Activated CD8-positive, alpha-beta memory T cell treated with anti-CD3 and anti-CD28 coated beads, Interleukin-2, amount 10 ng/mL, durations not matched to agents 7 days and 5 days (primary cell): ENCODE measurements at regions not wholly inside any gene's neighbourhood (a gene's known extent, or its start where the extent isn't known, plus 50 kb on each side); places are given as distances from the start of the nearest gene placed in this dataset.
"Not testable (repeated sequence)": the region's sequence is repeated elsewhere in the genome, so short reads cannot be mapped to it uniquely, and the experiment has no call there.

Experiments
- ATAC-seq: fragments of 150-1000 bp; cut with Tn5 transposase; one replicate; pipeline ENCODE4 v1.10.0; 2021; ENCODE audit warnings: moderate library complexity
- CTCF ChIA-PET: fragments of 350-600 bp; sonication (Branson Sonifier 250); formaldehyde crosslinking; loops from one replicate; lab custom pipeline; 2021; ENCODE audit warnings: antibody characterized with exemption; lab: Charles Lee
- DNase-seq: peaks from one replicate; pipeline ENCODE4 v3.0.0-alpha.2; 2020
- H3K27ac Mint-ChIP-seq: one replicate; pipeline ENCODE4 v1.8.0; 2021; ENCODE audit warnings: mild to moderate bottlenecking, mixed read lengths
- H3K27me3 Mint-ChIP-seq: one replicate; pipeline ENCODE4 v1.8.0; 2021; ENCODE audit warnings: mixed read lengths
- H3K36me3 Mint-ChIP-seq: one replicate; pipeline ENCODE4 v1.8.0; 2021; ENCODE audit warnings: mild to moderate bottlenecking, mixed read lengths
- H3K4me1 Mint-ChIP-seq: one replicate; pipeline ENCODE4 v1.8.0; 2021; ENCODE audit warnings: mixed read lengths
- H3K4me3 Mint-ChIP-seq: one replicate; pipeline ENCODE4 v1.8.0; 2021; ENCODE audit warnings: mild to moderate bottlenecking, moderate library complexity, mixed read lengths
- H3K9me3 Mint-ChIP-seq: one replicate; pipeline ENCODE4 v1.8.0; 2022; ENCODE audit warnings: low read depth, mixed read lengths

- Mint-ChIP-seq H3K27ac (no peak overlapping the region), H3K36me3 (no peaks in the 10 kb centered on the region), H3K9me3 (peaks cover 9% of the 10 kb centered on the region), H3K4me3 (no peak overlapping the region), H3K27me3 (no peaks in the 10 kb centered on the region), H3K4me1 (no peaks in the 10 kb centered on the region)
- DNase-seq (no peak), ATAC-seq (no peak)
- CTCF ChIA-PET: no interaction called here
Observed at GRCh38 chr15:23750179-23750578, 63.1 kb upstream of the NDN start.

GRCh38 chr15:23750776-23751175 is 63.7 kb upstream of the NDN start:
- H3K4me1 Mint-ChIP-seq: no peaks in the 10 kb centered on the region
- H3K9me3 Mint-ChIP-seq: peaks cover 11% of the 10 kb centered on the region
- ATAC-seq (no peak), DNase-seq (no peak)
- H3K36me3 Mint-ChIP-seq: no peaks in the 10 kb centered on the region
- CTCF ChIA-PET: no interaction called here
- no peaks in the 10 kb centered on the region for H3K27me3 Mint-ChIP-seq
- H3K4me3 Mint-ChIP-seq: no peak overlapping the region
- H3K27ac Mint-ChIP-seq: no peak overlapping the region

GRCh38 chr15:23753248-23753647 is 66.1 kb upstream of the NDN start:
- no peaks in the 10 kb centered on the region for H3K36me3 Mint-ChIP-seq
- no peaks in the 10 kb centered on the region for H3K27me3 Mint-ChIP-seq
- DNase-seq (no peak), ATAC-seq (no peak)
- H3K4me1 Mint-ChIP-seq: no peaks in the 10 kb centered on the region
- no peak overlapping the region for H3K27ac Mint-ChIP-seq
- peaks cover 16% of the 10 kb centered on the region for H3K9me3 Mint-ChIP-seq
- CTCF ChIA-PET: no interaction called here
- H3K4me3 Mint-ChIP-seq: no peak overlapping the region

- Mint-ChIP-seq H3K27me3 (no peaks in the 10 kb centered on the region), H3K4me1 (no peaks in the 10 kb centered on the region), H3K36me3 (no peaks in the 10 kb centered on the region), H3K27ac (no peak overlapping the region), H3K9me3 (peaks cover 21% of the 10 kb centered on the region), H3K4me3 (no peak overlapping the region)
- ATAC-seq (no peak), DNase-seq (no peak)
- CTCF ChIA-PET: no interaction called here
Observed at GRCh38 chr15:23758891-23759290, 71.8 kb upstream of the NDN start.

- ATAC-seq: no peak
- Mint-ChIP-seq H3K36me3 (no peaks in the 10 kb centered on the region), H3K27ac (no peak overlapping the region), H3K4me3 (no peak overlapping the region), H3K4me1 (no peaks in the 10 kb centered on the region), H3K27me3 (no peaks in the 10 kb centered on the region), H3K9me3 (peaks cover 28% of the 10 kb centered on the region)
- no peak for DNase-seq
- CTCF ChIA-PET: no interaction called here
Observed at GRCh38 chr15:23760024-23760423, 72.9 kb upstream of the NDN start.

- H3K4me1 Mint-ChIP-seq: no peaks in the 10 kb centered on the region
- no peaks in the 10 kb centered on the region for H3K27me3 Mint-ChIP-seq
- H3K4me3 Mint-ChIP-seq: no peak overlapping the region
- H3K27ac Mint-ChIP-seq: no peak overlapping the region
- CTCF ChIA-PET: no interaction called here
- peaks cover 33% of the 10 kb centered on the region for H3K9me3 Mint-ChIP-seq
- no peaks in the 10 kb centered on the region for H3K36me3 Mint-ChIP-seq
- DNase-seq (no peak), ATAC-seq (no peak)
Observed at GRCh38 chr15:23761386-23761785, 74.3 kb upstream of the NDN start.

- CTCF ChIA-PET: no interaction called here
- DNase-seq (no peak), ATAC-seq (no peak)
- Mint-ChIP-seq H3K27ac (no peak overlapping the region), H3K4me3 (no peak overlapping the region), H3K27me3 (no peaks in the 10 kb centered on the region), H3K4me1 (no peaks in the 10 kb centered on the region), H3K9me3 (peaks cover 33% of the 10 kb centered on the region), H3K36me3 (no peaks in the 10 kb centered on the region)
Observed at GRCh38 chr15:23762026-23762425, 74.9 kb upstream of the NDN start.

GRCh38 chr15:23763021-23763420 is 75.9 kb upstream of the NDN start:
- H3K4me3 Mint-ChIP-seq: no peak overlapping the region
- H3K36me3 Mint-ChIP-seq: no peaks in the 10 kb centered on the region
- CTCF ChIA-PET: no interaction called here
- H3K4me1 Mint-ChIP-seq: no peaks in the 10 kb centered on the region
- no peaks in the 10 kb centered on the region for H3K27me3 Mint-ChIP-seq
- peaks cover 30% of the 10 kb centered on the region for H3K9me3 Mint-ChIP-seq
- DNase-seq: no peak
- H3K27ac Mint-ChIP-seq: no peak overlapping the region
- no peak for ATAC-seq

- no peaks in the 10 kb centered on the region for H3K27me3 Mint-ChIP-seq
- ATAC-seq (no peak), DNase-seq (no peak)
- no peaks in the 10 kb centered on the region for H3K36me3 Mint-ChIP-seq
- no peak overlapping the region for H3K4me3 Mint-ChIP-seq
- H3K4me1 Mint-ChIP-seq: no peaks in the 10 kb centered on the region
- H3K9me3 Mint-ChIP-seq: peaks cover 32% of the 10 kb centered on the region
- H3K27ac Mint-ChIP-seq: no peak overlapping the region
- CTCF ChIA-PET: no interaction called here
Observed at GRCh38 chr15:23764306-23764705, 77.2 kb upstream of the NDN start.

- ATAC-seq (no peak), DNase-seq (no peak)
- peaks cover 30% of the 10 kb centered on the region for H3K9me3 Mint-ChIP-seq
Observed at GRCh38 chr15:23764716-23765115, 77.6 kb upstream of the NDN start.

GRCh38 chr15:23766779-23767178 is 79.7 kb upstream of the NDN start:
- CTCF ChIA-PET, H3K27ac Mint-ChIP-seq, H3K4me3 Mint-ChIP-seq, H3K4me1 Mint-ChIP-seq, H3K27me3 Mint-ChIP-seq, H3K36me3 Mint-ChIP-seq, DNase-seq, ATAC-seq: not testable (repeated sequence)
- peaks cover 36% of the 10 kb centered on the region for H3K9me3 Mint-ChIP-seq

More at GRCh38 chr15:23764716-23765115, 77.6 kb upstream of the NDN start:
- CTCF ChIA-PET: no interaction called here
- Mint-ChIP-seq H3K27me3 (no peaks in the 10 kb centered on the region), H3K4me3 (no peak overlapping the region), H3K4me1 (no peaks in the 10 kb centered on the region), H3K36me3 (no peaks in the 10 kb centered on the region), H3K27ac (no peak overlapping the region)

- Mint-ChIP-seq H3K4me1 (no peaks in the 10 kb centered on the region), H3K36me3 (no peaks in the 10 kb centered on the region), H3K27ac (no peak overlapping the region), H3K4me3 (no peak overlapping the region), H3K27me3 (no peaks in the 10 kb centered on the region), H3K9me3 (peaks cover 17% of the 10 kb centered on the region)
- CTCF ChIA-PET: no interaction called here
- no peak for ATAC-seq
- no peak for DNase-seq
Observed at GRCh38 chr15:23773093-23773492, 86.0 kb upstream of the NDN start.

GRCh38 chr15:23787346-23788105 is 100.4 kb upstream of the NDN start:
- Mint-ChIP-seq H3K36me3 (no peaks in the 10 kb centered on the region), H3K9me3 (peaks cover 7% of the 10 kb centered on the region), H3K4me3 (no peak overlapping the region), H3K27ac (no peak overlapping the region), H3K27me3 (no peaks in the 10 kb centered on the region), H3K4me1 (no peaks in the 10 kb centered on the region)
- CTCF ChIA-PET: no interaction called here
- DNase-seq (no peak), ATAC-seq (no peak)

- no peak overlapping the region for H3K4me3 Mint-ChIP-seq
- CTCF ChIA-PET: no interaction called here
- ATAC-seq (no peak), DNase-seq (no peak)
- H3K27ac Mint-ChIP-seq: no peak overlapping the region
- H3K4me1 Mint-ChIP-seq: no peaks in the 10 kb centered on the region
- H3K27me3 Mint-ChIP-seq: no peaks in the 10 kb centered on the region
- H3K9me3 Mint-ChIP-seq: peaks cover 13% of the 10 kb centered on the region
- no peaks in the 10 kb centered on the region for H3K36me3 Mint-ChIP-seq
Observed at GRCh38 chr15:23793191-23793680, 106.1 kb upstream of the NDN start.
